ENCODE measurements at regions not wholly inside any gene's neighbourhood (a gene's known extent, or its start where the extent isn't known, plus 50 kb on each side); places are given as distances from the start of the nearest gene placed in this dataset.
"Not testable (repeated sequence)": the region's sequence is repeated elsewhere in the genome, so short reads cannot be mapped to it uniquely, and the experiment has no call there.

- DNase-seq, result no peak
These were observed 84.4 kb upstream of the MFGE8 start for GRCh38 chr15:88997531-88997930.

DNA sequence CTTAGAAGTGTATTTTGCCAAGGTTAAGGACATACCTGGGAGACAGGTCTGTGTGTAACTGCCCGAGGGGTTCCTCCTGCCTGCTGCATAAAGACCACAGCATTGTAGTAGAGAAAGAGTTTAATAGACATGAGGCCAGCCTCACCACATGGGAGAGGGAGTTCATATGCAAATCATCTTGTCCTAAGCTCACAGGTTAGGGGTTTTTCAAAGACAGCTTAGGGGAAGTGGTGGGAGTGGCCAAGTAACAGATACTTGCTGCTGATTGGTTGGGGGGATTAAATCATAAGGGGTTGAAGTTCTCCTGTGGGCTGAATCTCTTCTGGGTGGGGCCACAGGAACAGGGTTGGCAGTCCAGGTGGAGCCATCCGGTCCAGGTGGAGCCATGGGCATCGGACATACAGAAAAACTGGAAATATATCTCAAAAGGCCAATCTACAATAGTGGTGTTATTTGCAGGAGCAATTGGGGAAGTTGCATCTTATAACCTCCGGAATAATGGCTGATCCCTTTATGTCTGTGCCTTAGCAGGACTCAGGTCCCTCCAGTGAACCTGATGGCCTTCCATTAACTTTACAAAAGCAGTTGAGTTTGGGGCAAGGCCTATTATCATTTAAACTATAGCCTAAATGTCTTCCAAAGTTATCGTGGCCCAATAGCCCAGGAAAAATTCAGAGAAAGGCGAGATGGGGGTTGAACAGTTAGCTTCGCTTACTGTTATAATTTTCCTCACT is 86.0 kb upstream of the MFGE8 start:
- DNase-seq, result no peak

DNA sequence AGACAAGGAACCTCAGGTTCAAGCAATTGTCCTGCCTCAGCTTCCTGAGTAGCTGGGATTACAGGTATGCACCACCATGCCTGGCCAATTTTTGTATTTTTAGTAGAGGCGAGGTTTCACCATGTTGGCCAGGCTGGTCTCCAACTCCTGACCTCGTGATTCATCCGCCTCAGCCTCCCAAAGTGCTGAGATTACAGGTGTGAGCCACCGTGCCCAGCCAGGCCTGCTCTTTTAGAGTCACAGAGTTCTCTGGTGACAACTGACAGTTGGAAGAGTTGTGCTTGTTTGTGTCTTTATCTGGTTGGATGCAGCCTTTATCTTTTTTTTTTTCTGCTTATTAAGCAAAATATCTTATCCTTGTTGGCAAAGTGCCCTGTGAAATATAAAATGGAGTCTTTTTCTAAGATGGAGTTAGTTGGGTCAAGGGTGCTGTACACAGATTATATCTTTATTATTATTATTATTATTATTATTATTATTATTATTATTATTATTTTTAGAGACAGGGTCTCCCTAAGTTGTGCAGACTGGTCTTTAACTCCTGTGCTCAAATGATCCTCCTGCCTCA is 86.5 kb upstream of the ABHD2 start:
- not testable (repeated sequence) for DNase-seq

- DNase-seq, result no peak
These were observed 85.9 kb upstream of the ABHD2 start for GRCh38 chr15:89002281-89002761.

- DNase-seq, result no peak
These were observed 85.4 kb upstream of the ABHD2 start for GRCh38 chr15:89002830-89003229.

- DNase-seq, result peak in 1 of 3 experiments; percentile 3
These were observed 84.2 kb upstream of the ABHD2 start for GRCh38 chr15:89003865-89004725.

GRCh38 chr15:89004726-89005030 is 83.6 kb upstream of the ABHD2 start:
- DNase-seq, result no peak

- DNase-seq, result not testable (repeated sequence)
These were observed 80.7 kb upstream of the ABHD2 start for GRCh38 chr15:89007527-89007926.

GRCh38 chr15:89007989-89008388 is 80.3 kb upstream of the ABHD2 start:
- no peak for DNase-seq

- DNase-seq, result no peak
These were observed 79.2 kb upstream of the ABHD2 start for GRCh38 chr15:89009080-89009479.

GRCh38 chr15:89015412-89016097 is 72.7 kb upstream of the ABHD2 start:
- no peak for DNase-seq

- DNase-seq, result peak in 2 of 3 experiments; percentile 24 to 66
These were observed 71.7 kb upstream of the ABHD2 start for GRCh38 chr15:89016549-89017041.

DNA sequence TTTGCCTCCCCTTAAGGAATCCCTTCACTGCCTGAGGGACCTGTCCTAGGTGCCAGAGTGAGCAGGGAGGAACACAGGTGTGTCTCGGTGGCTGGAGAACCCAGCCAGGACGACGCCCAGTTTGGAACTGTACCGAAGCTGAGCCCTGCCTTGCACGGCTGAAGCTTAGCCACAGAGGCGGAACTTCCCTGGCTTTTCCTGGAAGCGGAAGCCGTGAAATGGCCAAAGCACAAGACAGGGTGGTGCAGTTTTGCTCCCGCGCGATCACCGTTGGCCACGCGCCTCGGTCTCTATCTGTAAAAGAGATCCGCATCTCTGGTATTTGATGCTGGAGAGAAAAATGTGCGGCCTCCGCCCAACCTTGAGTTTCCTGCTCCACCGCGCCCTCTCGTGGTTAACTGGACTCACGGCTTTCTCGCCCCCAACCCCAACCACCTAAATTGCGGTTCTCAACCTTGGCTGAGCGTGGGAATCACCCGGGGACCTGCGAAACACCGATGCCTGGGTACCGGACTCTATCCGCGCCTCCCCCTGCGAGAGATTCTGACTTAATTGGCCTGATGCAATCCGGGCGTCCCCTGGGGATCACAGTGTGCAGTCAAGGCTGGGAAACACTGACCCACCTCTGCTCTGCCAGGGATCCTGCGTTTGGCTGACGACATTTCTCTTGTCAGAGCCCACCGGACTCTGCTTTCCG is 70.7 kb upstream of the ABHD2 start:
- DNase-seq, result peak; percentile 66 to 92 (median 83)

- no peak for DNase-seq
These were observed 70.0 kb upstream of the ABHD2 start for GRCh38 chr15:89018207-89018606.

- no peak for DNase-seq
These were observed 68.8 kb upstream of the ABHD2 start for GRCh38 chr15:89019436-89019835.

DNA sequence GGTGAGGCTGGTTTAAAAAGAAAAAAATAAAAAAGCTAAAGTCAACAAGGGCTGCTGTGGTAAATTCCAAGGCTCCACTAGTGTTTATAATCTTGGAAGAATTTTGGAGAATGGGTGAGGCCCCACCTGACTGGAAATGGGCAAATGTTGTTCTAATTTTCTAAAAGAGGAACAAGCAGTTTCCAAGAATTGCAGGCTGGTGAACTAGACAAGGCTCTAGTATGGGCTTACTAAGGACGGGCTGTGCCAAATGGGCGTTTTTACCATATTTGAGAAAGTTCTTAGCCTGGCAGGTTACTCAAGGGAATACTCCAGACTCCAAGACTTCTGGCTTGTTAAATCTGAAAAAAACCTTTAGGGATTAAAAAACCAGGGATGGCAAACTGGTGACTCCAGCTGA is 67.0 kb upstream of the ABHD2 start:
- DNase-seq, result no peak

GRCh38 chr15:89021886-89022285 is 66.4 kb upstream of the ABHD2 start:
- not testable (repeated sequence) for DNase-seq

DNA sequence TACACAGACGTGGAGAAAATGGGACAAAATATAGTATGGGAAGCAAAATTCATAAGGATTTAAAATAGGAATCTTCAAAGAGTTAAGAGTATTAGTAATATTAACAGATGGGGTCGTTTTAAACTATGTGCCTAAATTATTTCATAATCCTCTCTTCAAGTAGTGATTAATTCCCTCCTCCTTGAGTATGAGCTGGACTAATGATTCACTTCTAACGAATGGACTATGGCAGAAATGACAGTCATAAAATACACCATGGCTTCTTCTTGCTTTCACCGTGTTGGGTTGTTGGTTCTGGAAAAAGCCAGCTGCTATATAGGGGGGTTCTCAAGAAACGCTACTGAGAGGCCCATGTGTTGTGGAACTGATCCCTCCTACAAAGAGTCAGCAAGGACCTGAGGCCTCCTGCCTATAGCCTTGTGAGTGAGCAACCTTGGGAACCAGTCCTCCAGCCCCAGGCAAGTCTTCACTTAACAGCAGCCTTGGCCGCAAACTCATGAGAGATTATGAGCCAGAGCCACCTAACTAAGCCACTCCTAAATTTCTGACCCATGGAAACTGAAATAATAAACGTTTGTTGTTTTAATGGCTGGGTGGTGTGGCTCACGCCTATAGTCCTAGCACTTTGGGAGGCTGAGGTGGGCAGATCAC is 64.8 kb upstream of the ABHD2 start:
- DNase-seq, result no peak

DNA sequence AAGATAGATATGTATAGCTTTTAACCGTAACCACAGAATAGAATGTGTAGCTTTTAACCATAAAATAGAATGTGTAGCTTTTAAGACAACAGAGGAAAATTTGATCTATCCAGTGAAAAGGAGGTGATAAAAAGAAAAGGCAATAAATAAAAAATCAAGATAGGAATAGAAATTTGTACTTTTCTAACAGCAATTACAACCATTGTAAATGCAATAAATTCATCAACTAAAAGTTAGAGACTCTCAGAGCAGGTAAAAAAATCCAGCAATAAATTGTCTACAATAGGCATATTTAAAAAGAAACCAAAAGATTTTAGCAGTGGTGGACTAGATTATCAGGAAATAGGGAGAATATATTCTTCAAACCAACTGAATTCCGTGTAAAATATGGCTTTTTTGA is 63.8 kb upstream of the ABHD2 start:
- no peak for DNase-seq

DNA sequence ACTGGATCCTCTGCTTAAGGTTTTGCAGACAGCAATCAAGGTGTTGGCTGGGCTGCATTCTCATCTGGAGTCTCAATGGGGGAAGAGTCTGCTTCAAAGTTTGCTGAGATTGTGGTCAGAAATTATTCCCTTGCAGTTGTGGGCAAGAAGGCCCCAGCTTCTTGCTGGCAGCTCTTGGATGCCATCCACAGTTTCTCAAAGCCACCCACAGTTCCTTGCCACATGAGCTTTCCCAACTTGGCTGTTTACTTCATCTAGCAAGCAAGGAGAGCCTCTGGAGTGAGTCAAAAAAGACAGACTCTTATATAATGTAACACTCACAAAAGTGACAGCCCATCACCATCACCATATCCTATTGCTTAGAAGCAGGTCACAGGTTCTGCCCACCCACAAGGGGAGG is 62.1 kb upstream of the ABHD2 start:
- no peak for DNase-seq

GRCh38 chr15:89028036-89028435 is 60.2 kb upstream of the ABHD2 start:
- no peak for DNase-seq

DNA sequence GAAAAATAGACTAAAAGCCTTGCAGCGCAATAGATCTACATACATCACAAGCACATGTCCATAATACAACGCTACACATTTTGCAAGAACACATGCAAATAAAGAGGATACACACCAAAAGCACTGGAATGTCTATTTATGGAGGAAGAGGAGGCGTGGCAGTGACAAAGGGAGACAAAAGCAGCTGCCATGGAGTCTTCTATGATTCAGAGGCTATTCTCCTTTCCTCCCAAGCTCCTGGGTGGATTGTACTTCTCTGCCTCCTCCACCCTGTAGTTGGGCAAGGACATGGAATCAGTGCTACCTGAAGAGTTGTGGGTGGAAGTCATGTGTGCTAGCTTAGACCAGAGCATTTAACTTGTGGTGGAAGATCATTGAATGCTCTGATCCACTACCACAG is 57.9 kb upstream of the ABHD2 start:
- no peak for DNase-seq

Measured in NCI-H1417 (cell line).